Stimulated activated naive B cell treated with anti-CD40 and anti-IgM and Interleukin-4, amounts not matched to agents 10 μg/mL and 1 μg/mL and 100 μg/mL, for 72 hours (primary cell): ENCODE measurements at regions not wholly inside any gene's neighbourhood (a gene's known extent, or its start where the extent isn't known, plus 50 kb on each side); places are given as distances from the start of the nearest gene placed in this dataset.
A peak's percentile ranks its signal among the peaks of the same experiment; 100 is the strongest.
"Not testable (repeated sequence)": the region's sequence is repeated elsewhere in the genome, so short reads cannot be mapped to it uniquely, and the experiment has no call there.

Source experiments
- ATAC-seq, 2 donors: fragments of 150-1000 bp; cut with Tn5 transposase; replicated peaks; 2 replicates each; pipeline ENCODE4 v1.10.0; 2021; ENCODE audit warnings: moderate library complexity in 1 of 2
- DNase-seq: peaks from one replicate; pipeline ENCODE4 v3.0.0; 2021
- H3K27ac Mint-ChIP-seq: one replicate; pipeline ENCODE4 v1.8.0; 2022; ENCODE audit warnings: mild to moderate bottlenecking, mixed read lengths
- H3K27me3 Mint-ChIP-seq, 2 donors: one replicate each; pipeline ENCODE4 v1.8.0; 2022; ENCODE audit warnings: mixed read lengths in 2 of 2
- H3K36me3 Mint-ChIP-seq, 2 donors: one replicate each; pipeline ENCODE4 v1.8.0; 2022; ENCODE audit warnings: mixed read lengths in 2 of 2, mild to moderate bottlenecking in 1 of 2
- H3K4me1 Mint-ChIP-seq, 2 donors: one replicate each; pipeline ENCODE4 v1.8.0; 2022; ENCODE audit warnings: mixed read lengths in 2 of 2, mild to moderate bottlenecking in 1 of 2
- H3K4me3 Mint-ChIP-seq, 2 donors: one replicate each; pipeline ENCODE4 v1.8.0; 2022; ENCODE audit warnings: mild to moderate bottlenecking in 2 of 2, mixed read lengths in 2 of 2, moderate library complexity in 1 of 2
- H3K9me3 Mint-ChIP-seq, 2 donors: one replicate each; pipeline ENCODE4 v1.8.0; 2022; ENCODE audit warnings: mixed read lengths in 2 of 2, mild to moderate bottlenecking in 1 of 2

GRCh38 chr14:35963209-35963608 is 137.1 kb downstream of the BRMS1L start:
- no peak overlapping the region for H3K4me3 Mint-ChIP-seq
- H3K36me3 Mint-ChIP-seq: no peaks in the 10 kb centered on the region
- peaks cover 7% of the 10 kb centered on the region in 2 donors for H3K27me3 Mint-ChIP-seq
- no peaks in the 10 kb centered on the region for H3K9me3 Mint-ChIP-seq
- no peak overlapping the region for H3K27ac Mint-ChIP-seq
- H3K4me1 Mint-ChIP-seq: no peaks in the 10 kb centered on the region
- DNase-seq (no peak), ATAC-seq (peak; percentile 31 to 33)

GRCh38 chr14:35961697-35962274 is 135.6 kb downstream of the BRMS1L start:
- Mint-ChIP-seq H3K27me3 (peaks cover 7% of the 10 kb centered on the region in 2 donors), H3K27ac (no peak overlapping the region), H3K9me3 (no peaks in the 10 kb centered on the region), H3K4me1 (no peaks in the 10 kb centered on the region), H3K36me3 (no peaks in the 10 kb centered on the region), H3K4me3 (no peak overlapping the region)
- ATAC-seq (no peak), DNase-seq (no peak)

GRCh38 chr14:35959835-35960234 is 133.7 kb downstream of the BRMS1L start:
- Mint-ChIP-seq H3K4me3 (no peak overlapping the region), H3K9me3 (no peaks in the 10 kb centered on the region), H3K36me3 (no peaks in the 10 kb centered on the region), H3K27me3 (peaks cover 7% of the 10 kb centered on the region in 2 donors), H3K4me1 (no peaks in the 10 kb centered on the region), H3K27ac (no peak overlapping the region)
- ATAC-seq: no peak
- no peak for DNase-seq

GRCh38 chr14:35958499-35958898 is 132.4 kb downstream of the BRMS1L start:
- Mint-ChIP-seq H3K36me3 (no peaks in the 10 kb centered on the region), H3K4me1 (no peaks in the 10 kb centered on the region), H3K27ac (no peak overlapping the region), H3K27me3 (peaks cover 8 to 11% of the 10 kb centered on the region in 2 donors), H3K4me3 (no peak overlapping the region), H3K9me3 (no peaks in the 10 kb centered on the region)
- ATAC-seq (no peak), DNase-seq (no peak)

- H3K27ac Mint-ChIP-seq: no peak overlapping the region
- peaks cover 11 to 24% of the 10 kb centered on the region in 2 donors for H3K27me3 Mint-ChIP-seq
- DNase-seq (no peak), ATAC-seq (no peak)
- no peaks in the 10 kb centered on the region for H3K4me1 Mint-ChIP-seq
- H3K4me3 Mint-ChIP-seq: no peak overlapping the region
- no peaks in the 10 kb centered on the region for H3K36me3 Mint-ChIP-seq
- no peaks in the 10 kb centered on the region for H3K9me3 Mint-ChIP-seq
These were observed 130.4 kb downstream of the BRMS1L start for GRCh38 chr14:35956376-35957085.

GRCh38 chr14:35952584-35952983 is 126.4 kb downstream of the BRMS1L start:
- peaks cover 4 to 17% of the 10 kb centered on the region in 2 donors for H3K27me3 Mint-ChIP-seq
- H3K9me3 Mint-ChIP-seq: peaks cover 0 to 4% of the 10 kb centered on the region in 2 donors
- ATAC-seq (no peak), DNase-seq (no peak)
- no peak overlapping the region for H3K4me3 Mint-ChIP-seq
- no peak overlapping the region for H3K27ac Mint-ChIP-seq
- no peaks in the 10 kb centered on the region for H3K36me3 Mint-ChIP-seq
- H3K4me1 Mint-ChIP-seq: no peaks in the 10 kb centered on the region

GRCh38 chr14:35949920-35950513 is 123.9 kb downstream of the BRMS1L start:
- no peak for ATAC-seq
- DNase-seq: no peak
- H3K27ac Mint-ChIP-seq: no peak overlapping the region
- H3K9me3 Mint-ChIP-seq: peaks cover 0 to 4% of the 10 kb centered on the region in 2 donors
- peaks cover 9 to 24% of the 10 kb centered on the region in 2 donors for H3K27me3 Mint-ChIP-seq
- no peak overlapping the region for H3K4me3 Mint-ChIP-seq
- no peaks in the 10 kb centered on the region for H3K36me3 Mint-ChIP-seq
- no peaks in the 10 kb centered on the region for H3K4me1 Mint-ChIP-seq

- H3K9me3 Mint-ChIP-seq, ATAC-seq, DNase-seq, H3K4me3 Mint-ChIP-seq, H3K27ac Mint-ChIP-seq, H3K36me3 Mint-ChIP-seq, H3K4me1 Mint-ChIP-seq: not testable (repeated sequence)
- peaks cover 5 to 21% of the 10 kb centered on the region in 2 donors for H3K27me3 Mint-ChIP-seq
These were observed 121.8 kb downstream of the BRMS1L start for GRCh38 chr14:35947983-35948382.

GRCh38 chr14:35944847-35945246 is 118.7 kb downstream of the BRMS1L start:
- Mint-ChIP-seq H3K27ac (no peak overlapping the region), H3K4me3 (no peak overlapping the region), H3K36me3 (no peaks in the 10 kb centered on the region), H3K4me1 (no peaks in the 10 kb centered on the region), H3K27me3 (peaks cover 5 to 13% of the 10 kb centered on the region in 2 donors), H3K9me3 (peaks cover 0 to 4% of the 10 kb centered on the region in 2 donors)
- ATAC-seq (peak in 1 of 2 donors; percentile 27), DNase-seq (no peak)

GRCh38 chr14:35940291-35940690 is 114.2 kb downstream of the BRMS1L start:
- H3K36me3 Mint-ChIP-seq: no peaks in the 10 kb centered on the region
- no peak for DNase-seq
- ATAC-seq: no peak
- peaks cover 5 to 12% of the 10 kb centered on the region in 2 donors for H3K27me3 Mint-ChIP-seq
- H3K4me1 Mint-ChIP-seq: no peaks in the 10 kb centered on the region
- no peak overlapping the region for H3K4me3 Mint-ChIP-seq
- no peaks in the 10 kb centered on the region for H3K9me3 Mint-ChIP-seq
- H3K27ac Mint-ChIP-seq: no peak overlapping the region

GRCh38 chr14:35938770-35939169 is 112.6 kb downstream of the BRMS1L start:
- Mint-ChIP-seq H3K27me3 (peaks cover 5 to 10% of the 10 kb centered on the region in 2 donors), H3K27ac (no peak overlapping the region), H3K4me3 (no peak overlapping the region), H3K9me3 (no peaks in the 10 kb centered on the region), H3K36me3 (no peaks in the 10 kb centered on the region), H3K4me1 (no peaks in the 10 kb centered on the region)
- DNase-seq (no peak), ATAC-seq (no peak)

- H3K27ac Mint-ChIP-seq: no peak overlapping the region
- no peaks in the 10 kb centered on the region for H3K9me3 Mint-ChIP-seq
- H3K4me1 Mint-ChIP-seq: peaks cover 4 to 7% of the 10 kb centered on the region in 2 donors
- peaks cover 5 to 10% of the 10 kb centered on the region in 2 donors for H3K27me3 Mint-ChIP-seq
- H3K36me3 Mint-ChIP-seq: no peaks in the 10 kb centered on the region
- no peak overlapping the region for H3K4me3 Mint-ChIP-seq
- DNase-seq (no peak), ATAC-seq (peak in 1 of 2 donors; percentile 46)
These were observed 108.4 kb downstream of the BRMS1L start for GRCh38 chr14:35934499-35934898.

- Mint-ChIP-seq H3K36me3 (no peaks in the 10 kb centered on the region), H3K27ac (peak overlapping the region; percentile 3), H3K4me1 (peaks cover 4 to 7% of the 10 kb centered on the region in 2 donors), H3K4me3 (peak overlapping the region; percentile 36 to 68), H3K27me3 (peaks cover 0 to 4% of the 10 kb centered on the region in 2 donors), H3K9me3 (no peaks in the 10 kb centered on the region)
- ATAC-seq: peak; percentile 36 to 57
- no peak for DNase-seq
These were observed 106.6 kb downstream of the BRMS1L start for GRCh38 chr14:35932659-35933159.

- peaks cover 0 to 4% of the 10 kb centered on the region in 2 donors for H3K27me3 Mint-ChIP-seq
- H3K4me1 Mint-ChIP-seq: peaks cover 4 to 7% of the 10 kb centered on the region in 2 donors
- H3K36me3 Mint-ChIP-seq: no peaks in the 10 kb centered on the region
- DNase-seq: no peak
- no peak overlapping the region for H3K4me3 Mint-ChIP-seq
- peak in 1 of 2 donors; percentile 21 for ATAC-seq
- no peaks in the 10 kb centered on the region for H3K9me3 Mint-ChIP-seq
- H3K27ac Mint-ChIP-seq: no peak overlapping the region
These were observed 106.0 kb downstream of the BRMS1L start for GRCh38 chr14:35932136-35932535.

GRCh38 chr14:35931346-35931745 is 105.2 kb downstream of the BRMS1L start:
- no peak for DNase-seq
- Mint-ChIP-seq H3K27ac (no peak overlapping the region), H3K9me3 (no peaks in the 10 kb centered on the region), H3K36me3 (no peaks in the 10 kb centered on the region), H3K4me1 (peaks cover 4 to 7% of the 10 kb centered on the region in 2 donors), H3K27me3 (peaks cover 0 to 4% of the 10 kb centered on the region in 2 donors), H3K4me3 (no peak overlapping the region)
- no peak for ATAC-seq
